GM23248 (cell line): ENCODE measurements at regions not wholly inside any gene's neighbourhood (a gene's known extent, or its start where the extent isn't known, plus 50 kb on each side); places are given as distances from the start of the nearest gene placed in this dataset.

Experiments used
- EZH2 ChIP-seq: fragments of 200-600 bp; sonication (generic); IDR thresholded peaks from 2 replicates; pipeline ENCODE4 v1.6.1; 2018; ENCODE audit warnings: antibody characterized with exemption, mild to moderate bottlenecking; ENCODE audit not compliant: insufficient read depth, poor library complexity, severe bottlenecking
- EZH2phosphoT487 ChIP-seq: fragments of 200-600 bp; sonication (generic); IDR thresholded peaks from 2 replicates; pipeline ENCODE4 v1.6.1; 2018; ENCODE audit warnings: antibody characterized with exemption, moderate library complexity, mild to moderate bottlenecking, low read depth; ENCODE audit not compliant: insufficient read depth

DNA sequence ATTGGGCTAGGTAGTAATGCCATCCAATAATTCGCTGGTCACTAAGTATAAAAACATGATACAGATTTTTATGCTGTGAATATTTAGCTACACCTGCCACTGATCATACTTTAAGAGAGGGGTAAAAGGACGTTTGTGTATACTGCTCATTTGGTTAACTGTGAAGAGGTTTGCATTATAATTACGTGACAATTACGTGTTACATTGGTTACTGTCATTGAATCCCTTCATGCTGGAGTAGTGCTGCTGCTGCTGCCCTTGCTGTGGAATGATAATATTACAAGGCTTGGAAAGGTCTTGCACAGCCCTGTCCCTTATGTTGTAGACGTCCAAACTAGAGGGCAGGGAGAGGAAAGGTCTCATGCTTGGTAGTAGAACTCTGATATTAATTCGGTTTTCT, 312.2 kb upstream of the ATP2B1 start:
- TF ChIP-seq EZH2 (no peak), EZH2phosphoT487 (no peak)
